Endodermal cell (in vitro differentiated cells): ENCODE measurements at regions not wholly inside any gene's neighbourhood (a gene's known extent, or its start where the extent isn't known, plus 50 kb on each side); places are given as distances from the start of the nearest gene placed in this dataset.

ENCODE experiments used
- DNase-seq: peaks from one replicate; pipeline ENCODE4 v3.0.0-alpha.2; 2017
- H3K27ac ChIP-seq: 2 replicates; pipeline ENCODE4 v1.5.1; 2013; ENCODE audit warnings: mild to moderate bottlenecking, low read depth, low read length, moderate library complexity
- H3K27me3 ChIP-seq: 2 replicates; pipeline ENCODE4 v1.6.1; 2013; ENCODE audit warnings: mild to moderate bottlenecking, low read length, moderate library complexity; ENCODE audit not compliant: insufficient read depth, control insufficient read depth, poor library complexity, severe bottlenecking
- H3K36me3 ChIP-seq: 2 replicates; pipeline ENCODE4 v1.7.0; 2013; ENCODE audit warnings: mild to moderate bottlenecking, low read length, moderate library complexity; ENCODE audit not compliant: control insufficient read depth, insufficient read depth
- H3K4me1 ChIP-seq: one replicate; pipeline ENCODE4 v1.7.0; 2013; ENCODE audit warnings: low read length; ENCODE audit not compliant: control insufficient read depth, insufficient read depth
- H3K4me3 ChIP-seq: 2 replicates; pipeline ENCODE4 v1.5.1; 2013; ENCODE audit warnings: mild to moderate bottlenecking, low read length, moderate library complexity
- H3K9ac ChIP-seq: 2 replicates; pipeline ENCODE4 v1.6.1; 2013; ENCODE audit warnings: mild to moderate bottlenecking, low read length, moderate library complexity; ENCODE audit not compliant: poor library complexity, severe bottlenecking; ENCODE audit errors: extremely low read depth
- H3K9me3 ChIP-seq: 2 replicates; pipeline ENCODE4 v1.6.1; 2013; ENCODE audit warnings: mild to moderate bottlenecking, low read length, moderate library complexity; ENCODE audit not compliant: control insufficient read depth
- H3K27ac Mint-ChIP-seq: 2 replicates; pipeline ENCODE4 v1.8.0; 2020; ENCODE audit warnings: mixed read lengths
- H3K27me3 Mint-ChIP-seq: 2 replicates; pipeline ENCODE4 v1.8.0; 2021; ENCODE audit warnings: mild to moderate bottlenecking, mixed read lengths; ENCODE audit not compliant: insufficient read depth
- H3K36me3 Mint-ChIP-seq: 2 replicates; pipeline ENCODE4 v1.8.0; 2020; ENCODE audit warnings: low read depth, mixed read lengths
- H3K4me1 Mint-ChIP-seq: 2 replicates; pipeline ENCODE4 v1.8.0; 2020; ENCODE audit warnings: mixed read lengths
- H3K4me3 Mint-ChIP-seq: 2 replicates; pipeline ENCODE4 v1.8.0; 2020; ENCODE audit warnings: mild to moderate bottlenecking, moderate library complexity, mixed read lengths
- H3K9me3 Mint-ChIP-seq: 2 replicates; pipeline ENCODE4 v1.8.0; 2020; ENCODE audit warnings: mild to moderate bottlenecking, mixed read lengths
- WGBS, 2 experiments: methylation state at CpG; one replicate each; pipeline versions ENCODE4 v1.1.5 to v1.1.7; 2013; ENCODE audit warnings: missing lambda C conversion rate in 2 of 2, mixed read lengths in 1 of 2; ENCODE audit not compliant: insufficient coverage in 1 of 2, insufficient read length in 1 of 2; 5-methylcytosine and 5-hydroxymethylcytosine counted together
- TF ChIP-seq, protein P1 (sequence below): fragments of 200-600 bp; sonication (generic); conservative IDR thresholded peaks from 2 replicates; pipeline ENCODE4 v1.5.0; 2021; ENCODE audit warnings: antibody characterized with exemption, mild to moderate bottlenecking

DNA sequence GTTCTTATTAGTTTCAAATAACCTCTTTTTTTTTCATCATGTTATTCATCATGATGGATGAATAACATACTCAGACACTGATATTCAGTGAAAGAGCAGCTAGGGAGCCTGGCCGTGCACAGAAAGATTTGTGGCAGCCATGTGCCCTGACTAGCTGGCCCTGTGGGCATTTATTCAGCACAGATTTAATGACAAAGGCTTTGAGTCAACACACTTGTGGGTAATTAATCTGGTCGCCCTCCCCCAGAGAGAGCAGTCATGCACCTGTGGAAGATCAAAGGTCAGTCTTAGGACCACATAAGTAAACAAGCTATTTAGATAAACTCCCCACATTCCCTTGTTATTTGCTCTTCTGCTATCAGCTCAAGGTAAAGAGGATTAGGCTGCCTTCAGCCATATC, 153.2 kb upstream of the HMCN1 start:
- H3K4me1 Mint-ChIP-seq, result no peaks in the 10 kb centered on the region
- H3K4me3 Mint-ChIP-seq, result no peak overlapping the region
- H3K9me3 ChIP-seq, result peaks cover 93% of the 10 kb centered on the region
- peaks cover 34% of the 10 kb centered on the region for H3K36me3 Mint-ChIP-seq
- H3K9me3 Mint-ChIP-seq, result peaks cover 97% of the 10 kb centered on the region
- no peak overlapping the region for H3K27ac Mint-ChIP-seq
- H3K4me1 ChIP-seq, result peaks cover 2% of the 10 kb centered on the region
- TF ChIP-seq, protein P1, sequence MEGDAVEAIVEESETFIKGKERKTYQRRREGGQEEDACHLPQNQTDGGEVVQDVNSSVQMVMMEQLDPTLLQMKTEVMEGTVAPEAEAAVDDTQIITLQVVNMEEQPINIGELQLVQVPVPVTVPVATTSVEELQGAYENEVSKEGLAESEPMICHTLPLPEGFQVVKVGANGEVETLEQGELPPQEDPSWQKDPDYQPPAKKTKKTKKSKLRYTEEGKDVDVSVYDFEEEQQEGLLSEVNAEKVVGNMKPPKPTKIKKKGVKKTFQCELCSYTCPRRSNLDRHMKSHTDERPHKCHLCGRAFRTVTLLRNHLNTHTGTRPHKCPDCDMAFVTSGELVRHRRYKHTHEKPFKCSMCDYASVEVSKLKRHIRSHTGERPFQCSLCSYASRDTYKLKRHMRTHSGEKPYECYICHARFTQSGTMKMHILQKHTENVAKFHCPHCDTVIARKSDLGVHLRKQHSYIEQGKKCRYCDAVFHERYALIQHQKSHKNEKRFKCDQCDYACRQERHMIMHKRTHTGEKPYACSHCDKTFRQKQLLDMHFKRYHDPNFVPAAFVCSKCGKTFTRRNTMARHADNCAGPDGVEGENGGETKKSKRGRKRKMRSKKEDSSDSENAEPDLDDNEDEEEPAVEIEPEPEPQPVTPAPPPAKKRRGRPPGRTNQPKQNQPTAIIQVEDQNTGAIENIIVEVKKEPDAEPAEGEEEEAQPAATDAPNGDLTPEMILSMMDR, result no peak
- H3K27me3 Mint-ChIP-seq, result no peaks in the 10 kb centered on the region
- no peak for DNase-seq
- 83 to 85% methylated on average over 2 of the region's 2 CpGs for WGBS, 2 experiments
- H3K27ac ChIP-seq, result no peak overlapping the region
- H3K36me3 ChIP-seq, result no peaks in the 10 kb centered on the region
- H3K27me3 ChIP-seq, result no peaks in the 10 kb centered on the region
- H3K4me3 ChIP-seq, result peak overlapping the region; percentile 72
- no peak overlapping the region for H3K9ac ChIP-seq

- H3K4me3 ChIP-seq, result no peak overlapping the region
- 99 to 100% methylated on average over 2 to 3 of the region's 3 CpGs for WGBS, 2 experiments
- H3K9me3 Mint-ChIP-seq, result peaks cover 81% of the 10 kb centered on the region
- H3K9ac ChIP-seq, result no peak overlapping the region
- H3K27me3 Mint-ChIP-seq, result no peaks in the 10 kb centered on the region
- no peak overlapping the region for H3K4me3 Mint-ChIP-seq
- H3K27ac Mint-ChIP-seq, result no peak overlapping the region
- no peak for DNase-seq
- H3K27me3 ChIP-seq, result no peaks in the 10 kb centered on the region
- H3K36me3 Mint-ChIP-seq, result peaks cover 22% of the 10 kb centered on the region
- peaks cover 77% of the 10 kb centered on the region for H3K9me3 ChIP-seq
- no peak overlapping the region for H3K27ac ChIP-seq
- H3K4me1 Mint-ChIP-seq, result peaks cover 4% of the 10 kb centered on the region
- H3K4me1 ChIP-seq, result no peaks in the 10 kb centered on the region
- TF ChIP-seq, protein P1, result no peak
- no peaks in the 10 kb centered on the region for H3K36me3 ChIP-seq
Observed at GRCh38 chr1:185578293-185578692, 155.9 kb upstream of the HMCN1 start.

DNA sequence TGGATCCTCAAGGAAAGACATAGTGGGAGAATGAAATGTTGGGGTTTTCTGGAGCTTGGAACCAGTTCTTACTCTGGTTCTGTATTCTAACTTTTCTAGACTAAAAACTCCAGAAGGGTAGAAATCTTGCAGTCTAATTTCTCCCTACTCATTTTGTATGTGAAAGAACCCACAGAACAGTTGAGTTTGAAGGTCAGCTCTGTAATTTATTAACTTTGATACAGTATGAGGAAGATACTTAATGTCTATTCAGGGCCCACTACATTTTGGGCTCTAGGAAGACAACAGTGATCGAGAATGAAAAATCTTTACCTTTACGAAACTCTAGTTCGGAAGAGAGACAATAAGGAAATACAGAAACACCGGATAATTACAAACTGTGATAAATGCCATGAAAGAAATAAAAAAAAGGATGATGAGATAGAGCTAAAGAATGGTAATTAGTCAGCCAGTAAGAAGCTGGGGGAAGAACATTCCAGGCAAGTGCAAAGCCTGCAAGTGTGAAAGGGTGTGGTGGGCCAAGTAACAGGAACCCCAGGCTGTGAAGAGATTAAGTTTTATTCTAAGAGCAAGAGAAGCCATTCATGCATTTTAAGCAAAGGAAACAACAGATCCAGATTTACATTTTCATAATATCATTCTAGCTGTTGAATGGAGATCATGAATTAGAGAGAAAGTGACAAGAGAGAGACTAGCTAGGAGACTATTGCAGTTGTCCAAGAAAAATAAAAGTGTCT, 159.9 kb upstream of the HMCN1 start:
- WGBS, 2 experiments, result 97% methylated on average over 4 of the region's 4 CpGs
- H3K27me3 ChIP-seq, result no peaks in the 10 kb centered on the region
- no peaks in the 10 kb centered on the region for H3K36me3 ChIP-seq
- H3K9me3 ChIP-seq, result peaks cover 37% of the 10 kb centered on the region
- Mint-ChIP-seq H3K27ac (no peak overlapping the region), H3K9me3 (peaks cover 41% of the 10 kb centered on the region), H3K27me3 (no peaks in the 10 kb centered on the region), H3K36me3 (peaks cover 12% of the 10 kb centered on the region), H3K4me1 (peaks cover 4% of the 10 kb centered on the region), H3K4me3 (no peak overlapping the region)
- no peaks in the 10 kb centered on the region for H3K4me1 ChIP-seq
- no peak overlapping the region for H3K27ac ChIP-seq
- H3K9ac ChIP-seq, result no peak overlapping the region
- no peak for DNase-seq
- H3K4me3 ChIP-seq, result no peak overlapping the region
- TF ChIP-seq, protein P1, result no peak
